Activated CD4-positive, alpha-beta T cell treated with anti-CD3 and anti-CD28 coated beads for 36 hours (primary cell): ENCODE measurements at regions not wholly inside any gene's neighbourhood (a gene's known extent, or its start where the extent isn't known, plus 50 kb on each side); places are given as distances from the start of the nearest gene placed in this dataset.
"Not testable (repeated sequence)": the region's sequence is repeated elsewhere in the genome, so short reads cannot be mapped to it uniquely, and the experiment has no call there.

Source experiments
- ATAC-seq: fragments of 200-7000 bp; cut with Tn5 transposase; one replicate; pipeline ENCODE4 v1.10.0; 2021; ENCODE audit warnings: mild to moderate bottlenecking, moderate library complexity
- CTCF ChIA-PET: fragments of 350-600 bp; sonication (Branson Sonifier 250); formaldehyde crosslinking; loops from one replicate; lab custom pipeline; 2021; ENCODE audit warnings: antibody characterized with exemption; lab: Charles Lee
- POLR2A ChIA-PET: fragments of 350-600 bp; sonication (Branson Sonifier 250); formaldehyde crosslinking; loops from one replicate; lab custom pipeline; 2021; ENCODE audit warnings: antibody characterized with exemption, inconsistent platforms; lab: Charles Lee
- DNase-seq: peaks from one replicate; pipeline ENCODE4 v3.0.0-alpha.2; 2020
- H3K27ac Mint-ChIP-seq: one replicate; pipeline ENCODE4 v1.8.0; 2021; ENCODE audit warnings: mixed read lengths
- H3K27me3 Mint-ChIP-seq: one replicate; pipeline ENCODE4 v1.8.0; 2021; ENCODE audit warnings: mixed read lengths
- H3K36me3 Mint-ChIP-seq: one replicate; pipeline ENCODE4 v1.8.0; 2021; ENCODE audit warnings: low read depth, mixed read lengths
- H3K4me1 Mint-ChIP-seq: one replicate; pipeline ENCODE4 v1.8.0; 2021; ENCODE audit warnings: mixed read lengths
- H3K4me3 Mint-ChIP-seq: one replicate; pipeline ENCODE4 v1.8.0; 2021; ENCODE audit warnings: mild to moderate bottlenecking, moderate library complexity, mixed read lengths
- H3K9me3 Mint-ChIP-seq: one replicate; pipeline ENCODE4 v1.8.0; 2021; ENCODE audit warnings: low read depth, mixed read lengths
- intact Hi-C, 2 experiments: fragments of 100-400 bp; cut with DNase I in 1 of 2; cut with micrococcal nuclease in 1 of 2; formaldehyde crosslinking; loops; one replicate each; pipeline versions ENCODE4 v1.14.2 to v1.15.1; 2022 to 2024; cut with DNase I, micrococcal nuclease

DNA sequence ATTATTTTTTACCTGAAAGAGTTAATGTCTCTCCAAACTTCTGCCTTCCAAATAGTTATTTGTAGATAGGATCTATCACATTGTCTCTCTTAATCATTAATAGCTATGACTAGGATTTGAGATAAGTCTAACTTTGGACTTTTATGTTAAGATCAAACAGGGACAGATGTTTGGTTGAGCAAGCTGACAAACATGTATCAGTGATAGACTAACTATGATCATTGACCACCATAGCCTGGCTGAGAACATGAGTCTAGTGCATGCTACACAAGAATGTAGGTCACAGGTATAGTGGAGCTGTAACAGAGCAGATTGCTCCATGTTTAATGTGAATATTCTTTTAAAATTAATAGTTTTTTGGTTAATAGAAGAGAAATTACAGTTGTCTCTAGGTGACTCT is 52.0 kb downstream of the SYT15B start:
- H3K36me3 Mint-ChIP-seq, CTCF ChIA-PET, POLR2A ChIA-PET, H3K4me1 Mint-ChIP-seq, ATAC-seq, H3K27ac Mint-ChIP-seq, DNase-seq, H3K9me3 Mint-ChIP-seq, intact Hi-C loops, H3K27me3 Mint-ChIP-seq, H3K4me3 Mint-ChIP-seq: not testable (repeated sequence)

DNA sequence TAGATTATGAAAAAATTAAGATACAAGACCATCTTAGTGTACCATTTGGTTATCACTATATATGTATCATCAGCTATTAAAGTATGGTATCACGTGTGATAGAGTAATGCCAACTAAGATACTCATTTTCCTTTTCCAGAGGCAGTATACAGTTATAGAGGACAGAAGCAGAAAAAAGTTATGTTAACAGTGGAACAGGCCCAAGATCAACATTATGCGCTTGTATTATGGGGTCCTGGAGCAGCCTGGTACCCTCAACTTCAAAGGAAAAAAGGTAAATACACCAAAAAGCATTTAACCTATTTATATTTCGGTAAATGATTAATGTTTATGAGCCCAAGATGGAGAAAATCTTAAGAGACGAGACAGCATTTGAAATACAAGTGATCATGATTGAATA is 52.9 kb downstream of the SYT15B start:
- H3K36me3 Mint-ChIP-seq, intact Hi-C loops, DNase-seq, H3K4me3 Mint-ChIP-seq, H3K9me3 Mint-ChIP-seq, ATAC-seq, POLR2A ChIA-PET, CTCF ChIA-PET, H3K27me3 Mint-ChIP-seq, H3K4me1 Mint-ChIP-seq, H3K27ac Mint-ChIP-seq: not testable (repeated sequence)

DNA sequence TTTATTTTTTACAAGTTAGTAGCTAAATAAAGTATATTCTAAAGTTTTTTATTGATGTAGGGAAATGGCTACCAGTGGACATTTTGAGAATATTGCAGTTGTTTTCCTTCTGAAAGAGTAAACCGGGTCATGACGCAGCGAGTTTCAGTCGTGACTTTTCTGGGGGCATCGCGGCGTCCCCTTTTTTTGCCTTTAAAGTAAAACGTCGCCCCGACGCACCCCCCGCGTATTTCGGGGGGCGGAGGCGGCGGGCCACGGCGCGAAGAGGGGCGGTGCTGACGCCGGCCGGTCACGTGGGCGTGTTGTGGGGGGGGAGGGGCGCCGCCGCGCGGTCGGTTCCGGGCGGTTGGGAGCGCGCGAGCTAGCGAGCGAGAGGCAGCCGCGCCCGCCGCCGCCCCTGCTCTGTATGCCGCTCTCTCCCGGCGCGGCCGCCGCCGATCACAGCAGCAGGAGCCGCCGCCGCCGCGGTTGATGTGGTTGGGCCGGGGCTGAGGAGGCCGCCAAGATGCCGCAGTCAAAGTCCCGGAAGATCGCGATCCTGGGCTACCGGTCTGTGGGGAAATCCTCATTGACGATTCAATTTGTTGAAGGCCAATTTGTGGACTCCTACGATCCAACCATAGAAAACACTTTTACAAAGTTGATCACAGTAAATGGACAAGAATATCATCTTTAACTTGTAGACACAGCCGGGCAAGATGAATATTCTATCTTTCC is 57.5 kb downstream of the SYT15B start:
- H3K9me3 Mint-ChIP-seq, CTCF ChIA-PET, intact Hi-C loops, POLR2A ChIA-PET, H3K36me3 Mint-ChIP-seq, H3K27me3 Mint-ChIP-seq, H3K27ac Mint-ChIP-seq, H3K4me1 Mint-ChIP-seq: not testable (repeated sequence)
- peak overlapping the region; percentile 47 for H3K4me3 Mint-ChIP-seq
- peak; percentile 100 for ATAC-seq
- peak; percentile 86 for DNase-seq

- H3K4me1 Mint-ChIP-seq, intact Hi-C loops, H3K4me3 Mint-ChIP-seq, ATAC-seq, H3K27me3 Mint-ChIP-seq, CTCF ChIA-PET, POLR2A ChIA-PET, H3K36me3 Mint-ChIP-seq, DNase-seq, H3K9me3 Mint-ChIP-seq, H3K27ac Mint-ChIP-seq: not testable (repeated sequence)
These were observed 62.1 kb downstream of the SYT15B start for GRCh38 chr10:47701285-47701684.

- H3K4me1 Mint-ChIP-seq, POLR2A ChIA-PET, H3K27me3 Mint-ChIP-seq, ATAC-seq, H3K9me3 Mint-ChIP-seq, H3K4me3 Mint-ChIP-seq, DNase-seq, H3K36me3 Mint-ChIP-seq, H3K27ac Mint-ChIP-seq, intact Hi-C loops, CTCF ChIA-PET: not testable (repeated sequence)
These were observed 63.5 kb downstream of the SYT15B start for GRCh38 chr10:47699854-47700253.

- POLR2A ChIA-PET, DNase-seq, H3K4me3 Mint-ChIP-seq, CTCF ChIA-PET, ATAC-seq, H3K4me1 Mint-ChIP-seq, intact Hi-C loops, H3K27ac Mint-ChIP-seq, H3K9me3 Mint-ChIP-seq, H3K36me3 Mint-ChIP-seq, H3K27me3 Mint-ChIP-seq: not testable (repeated sequence)
These were observed 67.2 kb downstream of the SYT15B start for GRCh38 chr10:47696170-47696569.

DNA sequence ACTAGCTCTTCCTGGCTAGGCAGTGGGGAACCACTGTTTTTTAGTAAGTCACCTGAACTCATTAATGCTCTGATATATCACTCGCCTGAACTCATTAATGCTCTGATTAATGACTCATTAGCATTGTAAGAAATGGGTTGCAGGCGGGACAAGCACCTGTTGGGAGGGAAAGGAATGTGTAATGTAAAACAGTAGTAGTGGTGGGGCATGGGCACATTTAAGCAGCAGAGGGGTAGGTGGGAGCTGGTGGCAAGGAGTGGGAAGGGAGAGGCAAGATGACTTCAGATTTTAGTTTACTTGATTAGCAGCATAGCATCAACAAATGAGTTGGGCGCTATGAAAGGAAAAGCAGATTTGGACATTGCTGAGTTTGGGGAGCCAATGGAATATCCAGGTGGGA is 68.2 kb downstream of the SYT15B start:
- H3K27me3 Mint-ChIP-seq, intact Hi-C loops, H3K9me3 Mint-ChIP-seq, H3K36me3 Mint-ChIP-seq, H3K4me1 Mint-ChIP-seq, H3K27ac Mint-ChIP-seq, DNase-seq, POLR2A ChIA-PET, H3K4me3 Mint-ChIP-seq, CTCF ChIA-PET, ATAC-seq: not testable (repeated sequence)

- intact Hi-C loops, POLR2A ChIA-PET, CTCF ChIA-PET, H3K9me3 Mint-ChIP-seq, H3K27me3 Mint-ChIP-seq, ATAC-seq, DNase-seq, H3K36me3 Mint-ChIP-seq, H3K4me3 Mint-ChIP-seq, H3K4me1 Mint-ChIP-seq, H3K27ac Mint-ChIP-seq: not testable (repeated sequence)
These were observed 73.1 kb downstream of the SYT15B start for GRCh38 chr10:47690304-47690703.

DNA sequence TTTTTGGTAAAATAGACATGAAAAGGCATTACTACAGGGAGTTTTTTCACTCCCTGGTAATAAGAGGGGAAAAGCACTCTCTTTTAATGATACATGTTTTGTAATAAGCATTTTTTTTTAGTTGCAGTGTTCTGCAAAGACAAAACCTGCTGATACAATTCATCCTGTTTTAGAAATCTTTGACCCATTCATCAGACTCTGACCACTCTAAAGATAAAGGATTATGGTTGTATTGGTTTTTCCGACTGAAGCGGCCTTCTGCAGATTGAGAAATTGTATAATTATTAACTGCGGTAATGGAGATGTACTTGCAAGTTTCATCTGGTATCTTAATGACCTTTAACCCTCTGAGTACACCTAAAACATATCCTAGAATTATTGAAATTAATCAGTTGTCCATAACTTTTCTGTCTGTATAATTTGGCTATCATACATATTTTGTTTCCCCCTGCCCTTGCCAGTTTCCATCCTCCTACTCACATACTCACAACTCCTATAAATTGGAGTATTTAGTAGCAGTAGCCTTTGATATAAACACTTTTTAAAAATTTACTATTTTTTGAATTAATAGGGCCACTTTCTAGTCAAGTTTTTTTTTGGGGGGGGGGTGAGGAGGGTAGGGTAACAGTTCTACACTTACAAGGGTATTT is 79.4 kb downstream of the SYT15B start:
- DNase-seq, H3K9me3 Mint-ChIP-seq, H3K4me3 Mint-ChIP-seq, ATAC-seq, H3K27me3 Mint-ChIP-seq, POLR2A ChIA-PET, CTCF ChIA-PET, H3K36me3 Mint-ChIP-seq, H3K27ac Mint-ChIP-seq, H3K4me1 Mint-ChIP-seq, intact Hi-C loops: not testable (repeated sequence)

DNA sequence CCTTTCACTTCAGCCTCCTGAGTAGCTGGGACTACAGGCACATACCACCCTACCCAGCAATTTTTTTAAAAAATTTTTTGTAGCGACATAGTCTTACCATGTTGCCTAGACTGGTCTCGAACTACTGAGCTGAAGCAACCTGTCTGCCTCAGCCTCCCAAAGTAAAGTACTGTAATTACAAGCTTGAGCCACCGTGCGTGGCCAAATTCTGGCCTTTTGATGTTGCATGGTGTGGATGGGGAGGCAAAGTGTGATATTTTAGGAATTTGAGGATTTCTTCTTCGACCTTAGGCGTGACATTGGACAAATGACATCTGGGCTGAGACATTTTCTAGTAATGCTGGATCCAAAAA is 81.8 kb downstream of the SYT15B start:
- not testable (repeated sequence) for H3K9me3 Mint-ChIP-seq, H3K4me3 Mint-ChIP-seq, DNase-seq

DNA sequence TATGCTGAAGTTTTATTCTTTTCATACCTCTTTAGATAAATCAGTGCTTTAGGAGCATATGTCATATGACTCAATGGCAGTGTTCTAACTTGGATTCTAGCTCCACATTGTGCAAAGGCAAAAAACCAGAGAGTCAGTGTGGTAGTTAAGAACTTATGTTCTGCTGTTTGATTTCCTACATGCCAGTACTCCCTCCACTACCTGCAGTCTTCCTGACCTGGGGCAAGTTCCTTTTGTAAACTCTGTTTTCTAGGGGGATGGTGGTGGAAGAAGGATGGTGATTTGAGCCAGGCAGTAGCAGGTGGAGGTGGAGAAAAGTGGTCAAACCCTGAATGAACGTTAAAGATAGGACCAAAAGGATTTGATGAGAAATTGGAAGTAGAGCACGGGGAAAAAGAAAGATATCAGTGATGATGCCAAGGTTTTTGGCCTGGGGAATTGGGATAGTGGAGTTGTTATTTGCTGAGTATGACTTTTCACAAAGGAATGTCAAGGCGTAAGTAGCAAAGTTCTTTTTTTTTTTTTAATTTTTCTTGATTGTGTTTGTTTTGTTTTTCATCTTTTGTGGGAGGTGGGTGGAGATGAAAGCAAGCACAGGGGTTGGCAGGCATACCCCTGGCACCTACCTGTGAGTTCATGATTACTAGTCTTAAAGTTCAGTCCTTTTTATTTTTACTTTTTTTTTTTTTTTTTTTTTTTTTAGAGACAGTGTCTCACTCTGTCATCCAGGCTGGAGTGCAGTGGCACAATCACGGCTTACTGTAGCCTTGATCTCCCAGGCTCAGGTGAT is 82.3 kb downstream of the SYT15B start:
- H3K36me3 Mint-ChIP-seq, H3K27me3 Mint-ChIP-seq, H3K9me3 Mint-ChIP-seq, DNase-seq, H3K27ac Mint-ChIP-seq, ATAC-seq, H3K4me3 Mint-ChIP-seq, intact Hi-C loops, H3K4me1 Mint-ChIP-seq, CTCF ChIA-PET, POLR2A ChIA-PET: not testable (repeated sequence)

More for the DNA sequence above, 81.8 kb downstream of the SYT15B start:
- ATAC-seq, H3K36me3 Mint-ChIP-seq, H3K27me3 Mint-ChIP-seq, POLR2A ChIA-PET, H3K4me1 Mint-ChIP-seq, intact Hi-C loops, H3K27ac Mint-ChIP-seq, CTCF ChIA-PET: not testable (repeated sequence)

- CTCF ChIA-PET, H3K4me3 Mint-ChIP-seq: not testable (repeated sequence)
These were observed 87.3 kb downstream of the SYT15B start for GRCh38 chr10:47676102-47676501.

More at GRCh38 chr10:47676102-47676501, 87.3 kb downstream of the SYT15B start:
- H3K27ac Mint-ChIP-seq, H3K27me3 Mint-ChIP-seq, H3K9me3 Mint-ChIP-seq, POLR2A ChIA-PET, ATAC-seq, DNase-seq, H3K4me1 Mint-ChIP-seq, H3K36me3 Mint-ChIP-seq, intact Hi-C loops: not testable (repeated sequence)
